Sigmoid colon (tissue), 6 donors: ENCODE measurements at regions not wholly inside any gene's neighbourhood (a gene's known extent, or its start where the extent isn't known, plus 50 kb on each side); places are given as distances from the start of the nearest gene placed in this dataset.

Experiments used
- DNase-seq: peaks from one replicate; pipeline ENCODE4 v3.0.0-alpha.2; 2019
- H3K27ac ChIP-seq, 4 donors: fragments of 200-600 bp; sonication (generic); one replicate each; pipeline ENCODE4 v1.5.1; 2016 to 2019; ENCODE audit warnings: mild to moderate bottlenecking in 1 of 4
- H3K27me3 ChIP-seq, 3 donors: fragments of 200-600 bp; sonication (generic); one replicate each; pipeline ENCODE4 v1.5.1; 2019; ENCODE audit warnings: mild to moderate bottlenecking in 1 of 3
- H3K36me3 ChIP-seq, 4 donors: fragments of 200-600 bp; sonication (generic); one replicate each; pipeline ENCODE4 v1.5.1; 2016 to 2019
- H3K4me1 ChIP-seq, 4 donors: fragments of 200-600 bp; sonication (generic); one replicate each; pipeline ENCODE4 v1.5.1; 2017 to 2019
- H3K4me3 ChIP-seq, 4 donors: fragments of 200-600 bp; sonication (generic); one replicate each; pipeline ENCODE4 v1.5.1; 2017 to 2019; ENCODE audit warnings: mild to moderate bottlenecking in 2 of 4, moderate library complexity in 1 of 4
- H3K9me3 ChIP-seq, 4 donors: fragments of 200-600 bp in 3 of 4; sonication (generic) in 3 of 4; one replicate each; pipeline versions ENCODE4 v1.5.1 to v1.6.1; 2013 to 2019
- CTCF ChIP-seq, 4 experiments: fragments of 450-650 bp in 3 of 4; fragments of 200-600 bp in 1 of 4; IDR thresholded peaks; one replicate each; pipeline ENCODE4 v1.5.1; 2016 to 2019; ENCODE audit warnings: antibody characterized with exemption in 4 of 4, mild to moderate bottlenecking in 3 of 4, moderate library complexity in 2 of 4
- EP300 ChIP-seq, 4 donors: sonication (generic); formaldehyde crosslinking; IDR thresholded peaks; one replicate each; pipeline ENCODE4 v1.6.1; 2017; ENCODE audit warnings: antibody characterized with exemption in 4 of 4
- POLR2A ChIP-seq, 2 donors: fragments of 450-650 bp; IDR thresholded peaks; one replicate each; pipeline ENCODE4 v1.6.1; 2016; ENCODE audit warnings: antibody characterized with exemption in 2 of 2, mild to moderate bottlenecking in 2 of 2, moderate library complexity in 2 of 2
- POLR2AphosphoS5 ChIP-seq, 4 donors: sonication (generic); formaldehyde crosslinking; IDR thresholded peaks; one replicate each; pipeline ENCODE4 v1.6.1; 2017; ENCODE audit warnings: antibody characterized with exemption in 4 of 4
- WGBS, 2 donors: extraction: QIAGEN DNeasy Blood & Tissue Kit; methylation state at CpG; one replicate each; pipeline ENCODE4 v1.1.7; 2013; 5-methylcytosine and 5-hydroxymethylcytosine counted together
- intact Hi-C: fragments of 100-400 bp; cut with DNase I; formaldehyde crosslinking; loops from one replicate; pipeline ENCODE4 v1.15.1; 2023
- donor health status: healthy with polysubstance abuse.
- donor health status: healthy.

GRCh38 chr21:26351661-26352060, 181.1 kb upstream of the APP start:
- Histone ChIP-seq H3K36me3 (no peaks in the 10 kb centered on the region), H3K4me1 (no peaks in the 10 kb centered on the region), H3K27ac (no peak overlapping the region), H3K9me3 (no peaks in the 10 kb centered on the region), H3K27me3 (no peaks in the 10 kb centered on the region), H3K4me3 (no peak overlapping the region)
- 0% methylated on average over 1 of the region's 1 CpG for WGBS, 2 donors
- no peak for DNase-seq
- intact Hi-C loops, result no loop called here
- TF ChIP-seq POLR2A (IDR thresholded peaks at IDR 0.05), result no peak
- TF ChIP-seq CTCF (IDR thresholded peaks at IDR 0.05), result no peak
- TF ChIP-seq EP300 (IDR thresholded peaks at IDR 0.05), result no peak
- TF ChIP-seq POLR2AphosphoS5 (IDR thresholded peaks at IDR 0.05), result no peak

GRCh38 chr21:26332867-26333266, 162.3 kb upstream of the APP start:
- TF ChIP-seq CTCF (IDR thresholded peaks at IDR 0.05) (no peak), POLR2AphosphoS5 (IDR thresholded peaks at IDR 0.05) (no peak), POLR2A (IDR thresholded peaks at IDR 0.05) (no peak), EP300 (IDR thresholded peaks at IDR 0.05) (no peak)
- no peak overlapping the region for H3K27ac ChIP-seq
- H3K4me3 ChIP-seq, result no peak overlapping the region
- no peaks in the 10 kb centered on the region for H3K27me3 ChIP-seq
- 72 to 84% methylated on average over 4 of the region's 4 CpGs for WGBS, 2 donors
- DNase-seq, result no peak
- H3K4me1 ChIP-seq, result no peaks in the 10 kb centered on the region
- H3K9me3 ChIP-seq, result no peaks in the 10 kb centered on the region
- H3K36me3 ChIP-seq, result no peaks in the 10 kb centered on the region
- intact Hi-C loops, result no loop called here

- H3K27me3 ChIP-seq, result no peaks in the 10 kb centered on the region
- no peak for DNase-seq
- TF ChIP-seq CTCF (IDR thresholded peaks at IDR 0.05), result no peak
- no peak for TF ChIP-seq POLR2A (IDR thresholded peaks at IDR 0.05)
- TF ChIP-seq POLR2AphosphoS5 (IDR thresholded peaks at IDR 0.05), result no peak
- TF ChIP-seq EP300 (IDR thresholded peaks at IDR 0.05), result no peak
- intact Hi-C loops, result no loop called here
- WGBS, 2 donors, result 54 to 74% methylated on average over 1 of the region's 1 CpG
- no peaks in the 10 kb centered on the region for H3K9me3 ChIP-seq
- no peak overlapping the region for H3K4me3 ChIP-seq
- H3K4me1 ChIP-seq, result no peaks in the 10 kb centered on the region
- H3K27ac ChIP-seq, result no peak overlapping the region
- H3K36me3 ChIP-seq, result no peaks in the 10 kb centered on the region
These were observed 160.8 kb upstream of the APP start for GRCh38 chr21:26331205-26331980.

GRCh38 chr21:26320596-26320995, 150.0 kb upstream of the APP start:
- no peaks in the 10 kb centered on the region for H3K4me1 ChIP-seq

GRCh38 chr21:26307640-26308039, 137.1 kb upstream of the APP start:
- Histone ChIP-seq H3K9me3 (no peaks in the 10 kb centered on the region), H3K27ac (no peak overlapping the region), H3K27me3 (no peaks in the 10 kb centered on the region), H3K4me3 (no peak overlapping the region), H3K36me3 (no peaks in the 10 kb centered on the region), H3K4me1 (no peaks in the 10 kb centered on the region)
- TF ChIP-seq CTCF (IDR thresholded peaks at IDR 0.05), result no peak
- no peak for TF ChIP-seq POLR2AphosphoS5 (IDR thresholded peaks at IDR 0.05)
- no peak for TF ChIP-seq POLR2A (IDR thresholded peaks at IDR 0.05)
- no peak for TF ChIP-seq EP300 (IDR thresholded peaks at IDR 0.05)
- 87 to 90% methylated on average over 2 of the region's 2 CpGs for WGBS, 2 donors
- DNase-seq, result no peak
- intact Hi-C loops, result no loop called here

More at GRCh38 chr21:26320596-26320995, 150.0 kb upstream of the APP start:
- Histone ChIP-seq H3K36me3 (no peaks in the 10 kb centered on the region), H3K27me3 (no peaks in the 10 kb centered on the region), H3K4me3 (no peak overlapping the region), H3K9me3 (no peaks in the 10 kb centered on the region), H3K27ac (no peak overlapping the region)
- TF ChIP-seq POLR2A (IDR thresholded peaks at IDR 0.05), result no peak
- no peak for TF ChIP-seq EP300 (IDR thresholded peaks at IDR 0.05)
- intact Hi-C loops, result no loop called here
- WGBS, 2 donors, result 29 to 48% methylated on average over 3 of the region's 3 CpGs
- DNase-seq, result no peak
